MM.1S (cell line): ENCODE measurements at regions not wholly inside any gene's neighbourhood (a gene's known extent, or its start where the extent isn't known, plus 50 kb on each side); places are given as distances from the start of the nearest gene placed in this dataset.

Experiments
- DNase-seq: peaks from one replicate; pipeline ENCODE4 v3.0.0-alpha.2; 2015
- H2AFZ ChIP-seq: fragments of 300-600 bp; sonication (generic); 2 replicates; pipeline ENCODE4 v1.6.0; 2016; ENCODE audit warnings: antibody characterized with exemption, low read length
- H3F3A ChIP-seq: fragments of 300-600 bp; sonication (generic); 2 replicates; pipeline ENCODE4 v1.6.1; 2016; ENCODE audit warnings: mild to moderate bottlenecking, antibody characterized with exemption, low read length, moderate library complexity, mixed read lengths; ENCODE audit not compliant: insufficient read depth
- H3K27ac ChIP-seq: fragments of 300-600 bp; sonication (generic); 2 replicates; pipeline ENCODE4 v1.5.1; 2016; ENCODE audit warnings: mild to moderate bottlenecking, low read length
- H3K27me3 ChIP-seq: fragments of 300-600 bp; sonication (generic); replicated peaks from 2 replicates; pipeline ENCODE4 v1.6.0; 2016; ENCODE audit warnings: low read length; ENCODE audit not compliant: insufficient read depth
- H3K36me3 ChIP-seq: fragments of 300-600 bp; sonication (generic); replicated peaks from 2 replicates; pipeline ENCODE4 v1.6.1; 2016; ENCODE audit warnings: mild to moderate bottlenecking, low read length, mixed read lengths; ENCODE audit not compliant: insufficient read depth
- H3K4me1 ChIP-seq: fragments of 300-600 bp; sonication (generic); 2 replicates; pipeline ENCODE4 v1.6.1; 2016; ENCODE audit warnings: low read length, mixed read lengths
- H3K4me2 ChIP-seq: fragments of 300-600 bp; sonication (generic); 2 replicates; pipeline ENCODE4 v1.6.0; 2016; ENCODE audit warnings: low read depth, low read length
- H3K4me3 ChIP-seq: fragments of 300-600 bp; sonication (generic); 2 replicates; pipeline ENCODE4 v1.5.1; 2016; ENCODE audit warnings: low read length, mixed read lengths
- H3K79me2 ChIP-seq: fragments of 300-600 bp; sonication (generic); 2 replicates; pipeline ENCODE4 v1.6.1; 2016; ENCODE audit warnings: mixed run types, low read length, mixed read lengths
- H3K9ac ChIP-seq: fragments of 300-600 bp; sonication (generic); 2 replicates; pipeline ENCODE4 v1.6.1; 2016; ENCODE audit warnings: low read length, mixed read lengths
- H3K9me2 ChIP-seq: fragments of 300-600 bp; sonication (generic); replicated peaks from 2 replicates; pipeline ENCODE4 v1.6.1; 2016; ENCODE audit warnings: mild to moderate bottlenecking, low read length, mixed read lengths; ENCODE audit not compliant: insufficient read depth
- H3K9me3 ChIP-seq: fragments of 300-600 bp; sonication (generic); replicated peaks from 2 replicates; pipeline ENCODE4 v1.6.1; 2016; ENCODE audit warnings: mild to moderate bottlenecking, low read length, mixed read lengths; ENCODE audit not compliant: insufficient read depth
- H4K20me1 ChIP-seq: fragments of 300-600 bp; sonication (generic); 2 replicates; pipeline ENCODE4 v1.6.1; 2016; ENCODE audit warnings: mild to moderate bottlenecking, low read length, moderate library complexity, mixed read lengths; ENCODE audit not compliant: insufficient read depth
- EZH2 ChIP-seq: fragments of 300-600 bp; sonication (generic); optimal IDR thresholded peaks from 2 replicates; pipeline ENCODE3; 2017; ENCODE audit warnings: low read depth, mild to moderate bottlenecking, antibody characterized with exemption, low read length, mixed read lengths
- EZH2phosphoT487 ChIP-seq: fragments of 300-600 bp; sonication (generic); IDR thresholded peaks from 2 replicates; pipeline ENCODE4 v1.6.1; 2018; ENCODE audit warnings: antibody characterized with exemption, low read length
- TF ChIP-seq, protein P1 (sequence below): fragments of 300-600 bp; sonication (generic); IDR thresholded peaks from 2 replicates; pipeline ENCODE4 v1.5.1; 2016; ENCODE audit warnings: antibody characterized with exemption, low read length, mixed read lengths

DNA sequence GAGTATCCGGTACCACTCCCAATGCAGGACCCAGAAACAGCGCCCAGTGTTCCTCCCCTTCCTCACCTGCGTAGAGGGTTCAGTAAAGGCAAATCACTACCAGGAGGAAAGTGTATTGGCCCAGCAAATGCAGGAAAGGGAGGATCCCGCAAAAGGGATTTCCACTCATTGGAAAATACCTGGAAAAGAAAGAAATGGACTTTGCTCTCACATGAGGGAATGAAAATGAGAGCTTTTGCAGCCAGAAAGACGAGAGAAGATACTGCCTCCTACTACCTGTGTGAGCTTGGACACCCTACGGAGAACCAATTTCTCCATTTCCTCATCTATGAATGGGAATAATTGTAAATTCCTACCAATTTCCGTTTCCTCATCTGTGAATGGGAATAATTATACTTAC is 184.1 kb upstream of the PPARGC1A start:
- Histone ChIP-seq H3K4me1 (no peaks in the 10 kb centered on the region), H3K9me2 (no peaks in the 10 kb centered on the region), H3K9ac (no peak overlapping the region), H3K36me3 (no peaks in the 10 kb centered on the region), H3K79me2 (no peaks in the 10 kb centered on the region), H2AFZ (no peak overlapping the region), H3K9me3 (no peaks in the 10 kb centered on the region), H3K4me3 (no peak overlapping the region), H3F3A (no peaks in the 10 kb centered on the region), H3K27me3 (no peaks in the 10 kb centered on the region), H3K4me2 (no peak overlapping the region), H3K27ac (no peak overlapping the region), H4K20me1 (no peaks in the 10 kb centered on the region)
- no peak for DNase-seq
- TF ChIP-seq EZH2phosphoT487 (no peak), EZH2 (no peak)

DNA sequence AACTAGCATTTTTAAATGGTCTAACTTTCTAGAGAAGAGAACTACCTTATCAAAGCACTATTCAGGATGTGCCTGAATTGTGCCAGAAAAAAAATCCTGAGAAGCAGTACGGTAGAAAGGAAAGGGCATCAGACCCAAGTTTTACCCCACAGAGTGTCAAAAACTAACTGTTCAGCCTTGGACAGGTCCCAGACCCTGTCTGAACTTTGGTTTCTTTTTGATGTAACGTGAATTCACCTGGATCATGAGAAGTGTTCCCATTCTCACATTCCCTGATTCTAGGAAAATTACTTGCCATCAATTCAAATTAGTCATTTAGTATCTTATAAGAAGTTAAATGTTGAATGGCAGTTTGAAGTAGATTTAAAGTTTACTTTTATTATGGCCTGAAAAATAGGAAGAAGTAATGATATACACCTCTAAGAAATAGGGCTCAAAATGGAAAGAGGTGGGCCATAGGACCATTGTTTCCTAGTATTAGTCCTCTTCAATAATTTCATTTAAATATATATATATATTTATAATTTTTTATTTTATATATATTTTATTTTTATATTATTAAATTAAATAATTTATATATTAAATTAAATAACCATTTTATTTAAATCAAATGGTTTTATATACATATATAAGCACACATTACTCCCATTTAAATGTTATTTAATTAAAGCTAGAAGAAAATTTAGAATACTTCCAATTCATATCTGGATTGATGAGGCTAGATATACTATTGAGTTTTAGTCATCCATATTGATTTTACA is 181.9 kb upstream of the PPARGC1A start:
- Histone ChIP-seq H3K27ac (no peak overlapping the region), H3K36me3 (no peaks in the 10 kb centered on the region)
- TF ChIP-seq, protein P1, sequence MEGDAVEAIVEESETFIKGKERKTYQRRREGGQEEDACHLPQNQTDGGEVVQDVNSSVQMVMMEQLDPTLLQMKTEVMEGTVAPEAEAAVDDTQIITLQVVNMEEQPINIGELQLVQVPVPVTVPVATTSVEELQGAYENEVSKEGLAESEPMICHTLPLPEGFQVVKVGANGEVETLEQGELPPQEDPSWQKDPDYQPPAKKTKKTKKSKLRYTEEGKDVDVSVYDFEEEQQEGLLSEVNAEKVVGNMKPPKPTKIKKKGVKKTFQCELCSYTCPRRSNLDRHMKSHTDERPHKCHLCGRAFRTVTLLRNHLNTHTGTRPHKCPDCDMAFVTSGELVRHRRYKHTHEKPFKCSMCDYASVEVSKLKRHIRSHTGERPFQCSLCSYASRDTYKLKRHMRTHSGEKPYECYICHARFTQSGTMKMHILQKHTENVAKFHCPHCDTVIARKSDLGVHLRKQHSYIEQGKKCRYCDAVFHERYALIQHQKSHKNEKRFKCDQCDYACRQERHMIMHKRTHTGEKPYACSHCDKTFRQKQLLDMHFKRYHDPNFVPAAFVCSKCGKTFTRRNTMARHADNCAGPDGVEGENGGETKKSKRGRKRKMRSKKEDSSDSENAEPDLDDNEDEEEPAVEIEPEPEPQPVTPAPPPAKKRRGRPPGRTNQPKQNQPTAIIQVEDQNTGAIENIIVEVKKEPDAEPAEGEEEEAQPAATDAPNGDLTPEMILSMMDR = no peak
- no peak for TF ChIP-seq EZH2
- TF ChIP-seq EZH2phosphoT487 = no peak

DNA sequence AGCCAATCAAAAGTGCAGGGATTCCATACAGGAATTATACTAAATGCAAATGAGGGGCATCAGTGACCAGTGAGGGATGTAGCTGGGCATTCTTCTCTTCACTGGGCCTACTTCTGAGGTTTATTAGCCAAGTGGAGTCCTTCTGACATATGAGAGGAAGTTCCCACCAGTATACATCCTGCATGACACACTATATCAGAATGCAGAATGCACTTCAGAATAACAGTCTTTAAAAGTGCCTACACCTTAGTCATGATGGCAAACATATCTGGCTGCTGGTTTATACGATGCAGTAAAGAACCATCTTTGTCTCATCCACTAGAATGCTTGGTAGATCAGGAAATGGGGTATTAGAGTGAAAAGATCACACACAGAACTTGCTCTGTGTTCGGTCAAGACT is 180.3 kb upstream of the PPARGC1A start:
- no peak overlapping the region for H2AFZ ChIP-seq
- no peak overlapping the region for H3K4me2 ChIP-seq
- no peak overlapping the region for H3K27ac ChIP-seq

More for the DNA sequence above, 181.9 kb upstream of the PPARGC1A start:
- DNase-seq = no peak
- Histone ChIP-seq H2AFZ (no peak overlapping the region), H3K9ac (no peak overlapping the region), H3K4me2 (no peak overlapping the region), H3K4me3 (no peak overlapping the region), H3K9me2 (no peaks in the 10 kb centered on the region), H3K79me2 (no peaks in the 10 kb centered on the region), H3F3A (no peaks in the 10 kb centered on the region), H3K9me3 (no peaks in the 10 kb centered on the region), H3K4me1 (no peaks in the 10 kb centered on the region), H3K27me3 (no peaks in the 10 kb centered on the region), H4K20me1 (no peaks in the 10 kb centered on the region)

More for the DNA sequence above, 180.3 kb upstream of the PPARGC1A start:
- no peak for DNase-seq
- H3K79me2 ChIP-seq = no peaks in the 10 kb centered on the region
- no peak overlapping the region for H3K4me3 ChIP-seq
- no peaks in the 10 kb centered on the region for H3K9me3 ChIP-seq
- H3K9ac ChIP-seq = no peak overlapping the region
- no peaks in the 10 kb centered on the region for H3K27me3 ChIP-seq
- no peaks in the 10 kb centered on the region for H3K4me1 ChIP-seq
- H3F3A ChIP-seq = no peaks in the 10 kb centered on the region
- no peaks in the 10 kb centered on the region for H3K36me3 ChIP-seq
- TF ChIP-seq EZH2 = no peak
- TF ChIP-seq, protein P1 = no peak
- TF ChIP-seq EZH2phosphoT487 = no peak
- no peaks in the 10 kb centered on the region for H4K20me1 ChIP-seq
- no peaks in the 10 kb centered on the region for H3K9me2 ChIP-seq
